Suppressor macrophage (primary cell): ENCODE measurements at regions not wholly inside any gene's neighbourhood (a gene's known extent, or its start where the extent isn't known, plus 50 kb on each side); places are given as distances from the start of the nearest gene placed in this dataset.
"Not testable (repeated sequence)": the region's sequence is repeated elsewhere in the genome, so short reads cannot be mapped to it uniquely, and the experiment has no call there.

Experiments
- DNase-seq, 4 experiments: peaks; one replicate each; pipeline ENCODE4 v3.0.0-alpha.2; 2020 to 2022

GRCh38 chr5:98321361-98321760, 452.1 kb upstream of the RGMB start:
- DNase-seq: no peak

GRCh38 chr5:98325187-98325586, 448.3 kb upstream of the RGMB start:
- not testable (repeated sequence) for DNase-seq

- no peak for DNase-seq
These were observed 445.4 kb upstream of the RGMB start for GRCh38 chr5:98328015-98328414.

- no peak for DNase-seq
These were observed 442.6 kb upstream of the RGMB start for GRCh38 chr5:98330871-98331270.

GRCh38 chr5:98333921-98334320, 439.5 kb upstream of the RGMB start:
- DNase-seq: no peak

- no peak for DNase-seq
These were observed 438.5 kb upstream of the RGMB start for GRCh38 chr5:98334946-98335345.

- DNase-seq: no peak
These were observed 434.2 kb upstream of the RGMB start for GRCh38 chr5:98339141-98339848.

GRCh38 chr5:98341038-98342032, 432.1 kb upstream of the RGMB start:
- no peak for DNase-seq

- not testable (repeated sequence) for DNase-seq
These were observed 430.4 kb upstream of the RGMB start for GRCh38 chr5:98342958-98343660.

GRCh38 chr5:98349251-98349989, 424.0 kb upstream of the RGMB start:
- no peak for DNase-seq

- no peak for DNase-seq
These were observed 423.5 kb upstream of the RGMB start for GRCh38 chr5:98349990-98350365.

- DNase-seq: no peak
These were observed 418.5 kb upstream of the RGMB start for GRCh38 chr5:98354922-98355321.

- DNase-seq: no peak
These were observed 412.9 kb upstream of the RGMB start for GRCh38 chr5:98360548-98360947.

- no peak for DNase-seq
These were observed 410.3 kb upstream of the RGMB start for GRCh38 chr5:98363157-98363556.

- no peak for DNase-seq
These were observed 408.9 kb upstream of the RGMB start for GRCh38 chr5:98364549-98364948.

GRCh38 chr5:98365126-98365525, 408.3 kb upstream of the RGMB start:
- DNase-seq: no peak

GRCh38 chr5:98368141-98368540, 405.3 kb upstream of the RGMB start:
- DNase-seq: no peak

- no peak for DNase-seq
These were observed 401.1 kb upstream of the RGMB start for GRCh38 chr5:98372351-98372750.

- no peak for DNase-seq
These were observed 381.4 kb upstream of the RGMB start for GRCh38 chr5:98391921-98392625.

- DNase-seq: not testable (repeated sequence)
These were observed 380.3 kb upstream of the RGMB start for GRCh38 chr5:98393205-98393604.

- DNase-seq: no peak
These were observed 376.4 kb upstream of the RGMB start for GRCh38 chr5:98397081-98397480.

GRCh38 chr5:98398465-98398864, 375.0 kb upstream of the RGMB start:
- no peak for DNase-seq
